HG03520 (cell line): ENCODE measurements at regions not wholly inside any gene's neighbourhood (a gene's known extent, or its start where the extent isn't known, plus 50 kb on each side); places are given as distances from the start of the nearest gene placed in this dataset.
"Not testable (repeated sequence)": the region's sequence is repeated elsewhere in the genome, so short reads cannot be mapped to it uniquely, and the experiment has no call there.

Experiments
- ATAC-seq: cut with Tn5 transposase; IDR thresholded peaks from one replicate; pipeline ENCODE4 v1.9.1; 2021; ENCODE audit warnings: mild to moderate bottlenecking, moderate library complexity; ENCODE audit not compliant: unreplicated experiment

DNA sequence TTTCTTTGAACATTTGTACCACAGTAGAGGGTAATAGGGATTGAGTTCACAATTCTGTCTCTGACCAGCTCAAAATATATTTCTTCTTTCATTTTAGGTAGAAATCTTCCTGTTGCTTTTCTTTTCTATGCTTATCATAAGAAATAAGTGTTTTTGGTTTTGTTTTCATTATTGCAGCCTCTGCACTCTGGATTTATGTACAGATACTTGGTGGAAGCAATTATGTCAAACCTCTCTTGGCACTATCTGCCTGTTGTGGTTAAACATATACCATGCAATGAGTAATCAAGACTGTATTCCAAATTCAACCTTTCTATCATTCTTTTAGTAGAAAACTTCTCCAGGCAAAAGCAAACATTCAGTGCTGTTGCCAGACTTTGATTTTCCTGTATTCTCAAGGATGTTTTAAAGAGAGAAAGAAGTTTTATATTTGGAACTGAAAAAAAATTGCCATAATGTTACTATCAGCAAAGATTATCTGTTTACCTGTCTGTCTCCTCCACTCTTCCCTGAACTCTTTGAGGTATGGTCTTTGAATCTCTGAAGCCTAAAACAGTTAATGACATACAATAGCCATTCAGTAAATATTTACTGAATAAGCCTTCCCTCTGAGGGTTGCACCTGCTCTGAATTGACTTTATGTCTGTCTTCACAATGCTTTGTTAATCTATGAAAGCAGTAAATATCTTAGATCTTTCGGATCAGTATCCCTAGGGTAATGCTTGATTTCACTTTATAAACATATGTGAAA, 612.5 kb upstream of the PRR20A start:
- no peak for ATAC-seq

DNA sequence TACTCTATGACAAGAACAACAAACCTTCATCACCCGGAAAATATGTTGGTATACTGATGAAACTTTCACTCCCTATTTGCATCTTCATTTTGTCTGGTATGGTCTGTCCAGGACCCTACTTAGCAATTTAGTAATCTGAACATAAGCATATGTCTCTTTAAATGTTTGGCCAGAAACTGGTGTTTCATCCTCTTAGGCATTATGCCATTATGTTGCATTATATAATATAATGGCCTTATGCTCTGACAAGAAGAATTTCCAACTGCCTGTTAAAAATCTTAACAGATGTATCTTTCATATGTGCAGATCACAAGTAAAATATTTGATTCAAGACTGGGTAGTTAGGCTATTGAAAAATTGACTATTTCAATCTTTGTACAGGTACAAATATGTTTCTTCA, 610.6 kb upstream of the PRR20A start:
- no peak for ATAC-seq

DNA sequence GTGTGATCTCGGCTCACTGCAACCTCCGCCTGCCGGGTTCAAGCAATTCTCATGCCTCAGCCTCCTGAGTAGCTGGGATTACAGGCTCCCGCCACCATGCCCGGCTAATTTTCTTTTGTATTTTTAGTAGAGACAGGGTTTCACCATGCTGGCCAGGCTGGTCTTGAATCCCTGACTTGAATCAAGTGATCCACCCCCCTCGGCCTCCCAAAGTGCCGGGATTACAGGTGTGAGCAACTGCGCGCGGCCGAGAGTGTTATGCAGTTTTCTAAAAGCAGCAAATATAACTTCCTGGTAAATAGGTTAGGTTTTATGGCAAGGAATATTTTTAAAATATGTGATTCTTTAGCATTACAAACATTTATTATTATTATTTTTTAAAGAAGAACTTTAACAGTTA, 592.8 kb upstream of the PRR20A start:
- ATAC-seq, result not testable (repeated sequence)

DNA sequence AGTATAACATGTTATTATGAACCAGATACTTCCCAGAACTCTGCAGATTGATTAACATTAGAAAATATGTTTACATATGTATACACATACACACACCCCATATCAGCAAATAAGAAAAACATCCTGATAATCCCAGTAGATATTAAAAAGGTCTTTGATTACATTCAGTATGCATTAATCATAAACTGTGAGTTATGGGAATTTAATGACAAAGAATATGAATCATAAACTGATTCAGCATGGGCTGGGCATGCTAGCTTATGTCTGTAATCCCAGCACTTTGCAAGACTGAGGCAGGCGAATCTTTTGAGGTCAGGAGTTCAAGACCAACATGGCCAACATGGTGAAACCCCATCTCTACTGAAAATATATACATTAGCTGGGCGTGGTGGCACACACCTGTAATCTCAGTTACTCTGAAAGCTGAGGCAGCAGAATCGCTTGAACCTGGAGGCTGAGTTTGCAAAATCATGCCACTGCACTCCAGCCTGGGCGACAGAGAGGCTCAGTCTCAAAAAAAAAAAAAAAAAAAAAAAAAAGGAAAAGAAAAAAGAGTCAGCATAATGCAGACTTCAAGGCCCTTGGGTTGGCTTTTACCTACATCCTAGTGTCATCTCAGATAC, 581.9 kb upstream of the PRR20A start:
- ATAC-seq, result no peak

DNA sequence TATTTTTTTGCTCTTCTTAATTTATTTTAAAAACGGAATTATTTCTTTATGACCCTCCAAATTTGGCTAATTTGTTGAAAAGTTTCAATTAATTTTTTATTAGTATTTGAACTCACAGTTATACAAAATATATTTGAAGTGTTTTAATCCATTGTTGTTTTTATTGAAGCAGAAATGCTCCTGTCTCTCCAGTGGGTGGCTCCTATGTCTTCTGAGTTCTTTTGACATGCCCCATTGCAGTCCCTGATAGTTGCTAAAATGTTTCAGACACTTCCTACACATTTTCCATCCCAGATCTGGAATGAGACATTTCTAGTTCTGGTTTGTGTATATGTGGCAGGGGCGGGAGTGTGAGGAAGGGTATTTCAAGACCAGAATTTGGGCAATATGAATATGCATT, 579.4 kb upstream of the PRR20A start:
- ATAC-seq, result no peak

DNA sequence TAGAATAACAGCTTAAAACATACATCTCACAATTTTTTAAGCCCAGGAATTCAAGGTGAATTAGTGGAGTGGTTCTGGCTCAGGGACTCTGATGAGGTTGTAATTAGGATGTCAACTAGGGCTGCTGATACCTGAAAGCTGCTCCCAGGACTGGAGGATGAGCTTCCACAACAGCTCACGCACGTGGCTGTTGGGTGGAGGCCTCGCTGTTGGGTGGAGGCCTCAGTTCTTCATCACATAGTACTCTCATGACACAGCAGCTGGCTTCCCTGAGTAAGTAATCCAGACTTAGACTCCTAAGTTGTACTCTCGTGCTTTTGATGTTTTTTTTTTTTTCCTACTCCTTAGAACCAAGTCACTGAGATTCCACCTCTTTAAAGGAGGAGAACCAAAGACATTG, 577.1 kb upstream of the PRR20A start:
- no peak for ATAC-seq

DNA sequence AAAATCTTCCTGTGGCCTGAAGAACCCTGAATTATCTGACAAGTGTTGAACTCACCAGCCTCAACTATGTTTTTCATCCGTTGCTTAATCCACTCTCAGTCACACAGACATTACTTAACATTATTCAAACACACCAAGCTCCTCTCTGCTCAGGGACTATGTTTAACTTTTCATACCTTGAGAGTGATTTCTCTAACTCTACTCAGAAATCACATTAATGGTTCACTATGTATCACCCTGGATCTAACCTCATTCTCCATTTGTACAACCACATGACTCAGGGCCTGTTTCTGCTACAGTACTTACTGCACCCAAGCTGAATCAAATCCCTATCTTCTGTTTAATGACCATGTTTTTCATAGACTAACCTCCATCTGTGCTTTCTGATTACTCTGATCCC, 553.7 kb upstream of the PRR20A start:
- no peak for ATAC-seq

DNA sequence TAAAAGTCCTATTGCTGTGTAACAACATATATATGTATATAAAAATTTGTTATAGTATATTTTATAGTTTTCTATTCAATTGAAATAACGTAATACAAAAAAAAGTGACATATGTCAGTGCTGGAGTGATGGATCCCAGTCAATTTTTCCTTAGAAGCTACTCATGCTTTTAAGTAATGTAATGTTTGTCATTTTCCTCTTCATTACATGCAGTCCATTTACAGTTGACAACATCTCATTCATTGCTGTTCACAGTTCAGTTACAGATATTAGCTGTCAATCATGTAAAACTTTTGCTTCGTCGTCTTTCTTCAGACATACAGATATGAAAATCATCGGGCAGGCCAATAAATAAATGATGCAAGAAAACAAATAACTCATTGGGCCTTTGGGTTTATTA, 525.1 kb upstream of the PRR20A start:
- no peak for ATAC-seq

DNA sequence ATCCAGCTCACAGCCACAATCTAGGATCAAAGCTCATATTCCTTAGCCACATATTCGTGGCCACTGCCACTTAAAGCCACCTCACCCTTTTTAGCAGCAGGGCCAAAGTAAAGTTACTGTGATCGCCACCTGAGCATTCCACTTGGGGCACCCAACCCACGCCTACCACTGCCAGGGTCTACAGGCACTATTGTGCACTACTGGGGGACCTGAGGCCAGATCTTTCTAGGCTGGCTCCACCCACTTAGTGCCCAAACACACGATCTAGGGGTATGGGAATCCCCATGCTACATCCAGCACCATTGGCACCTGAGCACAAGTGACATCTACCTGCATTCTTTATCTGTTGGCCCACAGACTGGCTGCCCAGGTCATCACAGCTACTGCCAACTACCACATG, 517.9 kb upstream of the PRR20A start:
- ATAC-seq, result no peak

DNA sequence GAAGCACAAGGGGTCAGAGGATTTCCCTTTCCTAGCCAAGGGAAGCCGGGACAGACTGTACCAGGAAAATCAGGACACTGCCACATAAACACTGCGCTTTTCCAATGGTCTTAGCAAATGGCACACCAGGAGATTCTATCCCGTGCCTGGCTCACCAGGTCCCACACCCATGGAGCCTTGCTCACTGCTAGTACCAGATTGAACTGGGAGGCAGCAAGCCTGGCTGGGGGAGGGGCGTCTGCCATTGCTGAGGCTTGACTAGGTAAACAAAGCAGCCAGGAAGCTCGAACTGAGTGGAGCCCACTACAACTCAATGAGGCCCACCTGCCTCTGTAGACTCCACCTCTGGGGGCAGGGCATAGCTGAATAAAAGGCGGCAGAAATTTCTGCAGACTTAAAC, 511.8 kb upstream of the PRR20A start:
- not testable (repeated sequence) for ATAC-seq

DNA sequence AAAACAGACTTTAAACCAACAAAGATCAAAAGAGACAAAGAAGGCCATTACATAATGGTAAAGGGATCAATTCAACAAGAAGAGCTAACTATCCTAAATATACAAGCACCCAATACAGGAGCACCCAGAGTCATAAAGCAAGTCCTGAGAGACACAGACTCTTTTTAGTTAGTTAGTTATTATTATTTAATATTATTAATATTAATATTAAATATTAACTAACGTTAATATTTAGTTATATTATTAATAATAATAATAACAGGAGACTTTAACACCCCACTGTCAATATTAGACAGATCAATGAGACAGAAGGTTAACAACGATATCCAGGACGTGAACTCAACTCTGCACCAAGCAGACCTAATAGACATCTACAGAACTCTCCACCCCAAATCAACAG, 509.7 kb upstream of the PRR20A start:
- not testable (repeated sequence) for ATAC-seq

DNA sequence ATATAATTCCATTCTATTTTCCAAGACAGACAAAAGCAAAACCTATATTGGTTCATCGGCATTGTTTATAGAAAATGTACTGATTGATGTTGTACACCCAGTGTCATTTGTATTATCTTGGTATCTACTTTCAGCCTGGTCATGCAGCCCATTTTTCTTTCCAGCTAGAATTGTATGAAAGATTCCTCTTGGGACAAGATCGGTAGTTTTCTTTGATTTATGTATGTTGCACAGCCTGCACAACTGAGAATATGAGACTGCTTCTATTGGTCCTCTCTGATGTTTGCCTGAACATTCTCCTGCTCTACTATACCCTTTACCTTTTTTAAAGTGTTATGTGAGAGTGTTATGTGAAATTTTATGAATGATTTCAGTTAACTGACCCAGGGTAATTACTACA, 487.7 kb upstream of the PRR20A start:
- no peak for ATAC-seq

DNA sequence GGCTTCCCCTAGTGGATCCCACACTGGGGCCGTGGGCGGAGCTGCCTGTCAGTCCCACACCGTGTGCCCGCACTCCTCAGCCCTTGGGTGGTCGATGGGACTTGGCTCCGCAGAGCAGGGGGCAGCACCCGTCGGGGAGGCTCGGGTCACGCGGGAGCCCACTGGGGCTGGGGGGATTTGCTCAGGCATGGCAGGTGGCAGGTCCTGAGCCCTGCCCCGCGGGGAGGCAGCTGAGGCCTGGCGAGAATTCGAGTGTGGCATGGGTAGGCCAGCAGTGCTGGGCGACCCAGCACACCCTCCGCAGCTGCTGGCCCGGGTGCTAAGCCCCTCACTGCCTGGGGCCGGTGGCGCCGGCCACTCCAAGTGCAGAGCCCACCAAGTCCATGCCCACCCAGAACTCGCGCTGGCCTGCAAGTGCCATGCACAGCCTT, 481.7 kb upstream of the PRR20A start:
- no peak for ATAC-seq

DNA sequence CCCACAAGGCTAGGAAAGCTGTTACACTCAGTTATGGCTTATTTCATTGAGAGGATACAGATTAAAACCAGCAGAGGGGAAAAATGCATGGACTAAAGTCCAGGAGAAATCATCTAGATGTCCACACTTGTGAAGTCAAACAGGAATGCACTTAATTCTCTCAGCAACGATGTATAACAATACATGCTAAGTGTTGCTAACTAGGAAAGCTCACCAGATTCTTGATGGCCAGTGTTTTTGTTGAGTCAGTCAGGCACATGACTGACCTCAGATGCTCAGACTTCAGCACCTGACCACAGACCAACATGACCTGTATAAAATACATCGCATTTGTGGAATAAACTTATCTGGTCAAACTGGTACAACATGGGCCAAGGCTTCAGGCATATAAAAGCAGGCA, 470.2 kb upstream of the PRR20A start:
- no peak for ATAC-seq

DNA sequence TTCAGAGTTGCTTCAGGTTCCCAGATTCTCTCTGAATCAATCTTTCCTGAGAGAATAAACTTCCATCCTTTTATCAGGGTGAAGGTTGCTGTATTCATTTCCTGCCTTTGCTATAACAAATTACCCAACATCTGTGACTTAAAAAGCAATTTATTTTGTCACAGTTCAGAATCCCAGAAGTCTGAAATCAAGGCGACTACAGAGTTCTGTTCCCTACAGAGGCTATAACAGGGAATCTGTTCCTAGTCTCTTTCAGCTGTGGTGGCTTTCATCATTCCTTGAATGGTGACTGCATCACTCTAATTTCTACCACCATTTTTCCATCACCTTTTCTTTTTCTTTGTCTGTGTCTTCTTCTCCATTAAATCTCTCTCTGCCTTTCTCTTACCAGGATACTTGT, 459.3 kb upstream of the PRR20A start:
- ATAC-seq, result no peak

DNA sequence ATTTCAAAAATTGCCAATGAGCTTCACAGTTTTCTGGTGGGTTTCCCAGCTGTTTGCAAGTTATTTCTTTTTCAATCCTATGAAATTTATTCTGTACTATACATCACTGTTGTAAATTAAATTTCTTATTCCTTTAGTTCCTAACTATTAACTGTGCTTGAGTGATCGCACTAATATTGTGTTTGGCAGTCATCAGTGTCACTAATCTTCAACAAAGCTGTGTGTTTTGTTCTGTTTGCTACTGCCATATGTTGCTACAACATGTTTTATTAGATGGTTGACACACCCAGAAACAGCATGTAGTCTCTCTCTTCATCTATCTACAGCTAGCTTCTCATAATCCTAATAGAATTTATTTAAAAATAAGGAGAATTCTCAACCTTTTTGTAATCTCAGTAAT, 453.6 kb upstream of the PRR20A start:
- ATAC-seq, result no peak

DNA sequence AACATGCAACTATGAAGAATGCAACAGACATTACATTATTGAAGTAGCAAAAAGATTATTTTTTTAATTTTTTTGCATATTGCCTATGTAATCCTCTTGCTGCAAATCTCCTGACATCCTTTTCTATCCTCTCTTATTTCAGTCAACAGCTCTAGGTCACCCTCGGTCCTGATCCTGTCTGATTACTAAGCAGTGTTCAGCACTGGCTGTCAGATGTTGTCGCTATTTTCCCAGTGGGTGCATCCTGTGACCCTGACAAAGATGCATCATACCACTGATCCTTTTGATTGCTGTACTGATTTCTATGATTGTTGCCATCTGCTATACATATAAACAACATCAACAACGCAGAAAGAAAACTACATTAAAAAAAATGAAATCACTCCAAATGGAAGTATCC, 443.7 kb upstream of the PRR20A start:
- ATAC-seq, result no peak

DNA sequence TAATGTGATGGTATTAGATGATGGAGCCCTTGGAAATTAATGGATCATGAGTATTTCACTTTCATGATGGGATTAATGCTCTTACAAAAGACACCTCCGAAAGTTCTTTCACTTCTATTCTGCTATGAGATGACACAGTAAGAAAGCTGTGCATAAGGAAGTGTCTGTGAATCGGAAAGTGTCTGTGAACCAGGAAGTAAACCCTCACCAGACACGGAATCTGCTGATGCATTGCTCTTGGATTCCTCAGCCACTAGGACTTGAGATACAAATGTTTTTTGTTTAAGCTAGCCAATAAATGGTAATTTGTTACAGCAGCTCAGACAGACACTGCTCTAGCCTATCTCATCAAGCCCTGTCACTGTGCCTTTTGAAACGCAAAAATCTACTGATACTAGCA, 440.4 kb upstream of the PRR20A start:
- no peak for ATAC-seq

DNA sequence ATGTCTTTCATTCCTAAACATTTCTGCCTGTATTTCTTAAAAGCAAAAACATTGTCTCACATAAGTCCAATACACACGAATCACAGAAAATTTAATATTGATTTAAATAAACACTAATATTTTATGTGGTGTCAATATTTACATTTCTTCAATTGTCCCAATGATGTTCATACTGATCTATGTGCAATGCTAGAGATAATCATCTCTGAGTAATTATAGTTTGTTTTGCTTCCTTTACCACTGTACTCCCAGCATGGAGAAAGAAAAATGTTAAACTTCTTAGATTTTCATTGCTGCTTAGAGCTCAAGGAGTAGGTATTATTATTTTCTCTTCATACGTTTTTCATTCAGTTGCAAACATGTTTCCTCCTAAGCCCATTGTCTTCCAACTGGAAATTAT, 434.2 kb upstream of the PRR20A start:
- ATAC-seq, result no peak

DNA sequence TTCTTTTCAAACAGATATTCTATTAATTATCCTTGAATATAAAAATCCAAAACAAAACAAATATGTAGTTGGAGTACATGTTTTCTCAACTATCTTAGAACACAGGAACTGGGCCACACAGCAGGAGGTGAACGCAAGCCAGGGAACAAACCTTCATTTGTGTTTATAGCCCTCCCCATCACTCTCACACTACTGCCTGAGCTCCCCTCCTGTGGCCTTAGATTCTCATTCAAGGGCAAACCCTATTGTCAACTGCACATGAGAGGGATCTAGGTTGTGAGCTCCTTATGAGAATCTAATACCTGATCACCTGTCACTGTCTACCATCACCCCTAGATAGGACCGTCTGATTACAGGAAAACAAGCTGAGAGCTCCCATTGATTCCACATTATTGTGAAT, 427.1 kb upstream of the PRR20A start:
- ATAC-seq, result no peak

DNA sequence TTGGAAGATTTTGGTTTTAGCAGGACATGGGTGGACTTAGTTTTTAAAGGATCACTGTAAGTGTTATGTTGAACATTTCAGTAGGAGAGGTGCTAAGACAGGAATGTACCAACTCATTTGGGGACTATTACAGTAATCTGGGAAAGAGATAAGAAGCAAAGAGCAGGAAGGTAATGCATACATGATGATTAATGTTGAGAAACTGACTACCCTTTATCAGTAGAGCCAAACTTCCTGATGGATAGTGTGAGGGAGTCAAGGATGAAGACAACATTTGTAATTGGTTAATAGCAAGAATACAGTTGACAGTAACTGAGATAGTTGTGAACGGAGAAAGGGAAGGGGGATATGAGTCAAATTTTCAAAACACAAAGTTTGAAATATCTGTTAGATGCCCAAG, 421.9 kb upstream of the PRR20A start:
- ATAC-seq, result no peak

DNA sequence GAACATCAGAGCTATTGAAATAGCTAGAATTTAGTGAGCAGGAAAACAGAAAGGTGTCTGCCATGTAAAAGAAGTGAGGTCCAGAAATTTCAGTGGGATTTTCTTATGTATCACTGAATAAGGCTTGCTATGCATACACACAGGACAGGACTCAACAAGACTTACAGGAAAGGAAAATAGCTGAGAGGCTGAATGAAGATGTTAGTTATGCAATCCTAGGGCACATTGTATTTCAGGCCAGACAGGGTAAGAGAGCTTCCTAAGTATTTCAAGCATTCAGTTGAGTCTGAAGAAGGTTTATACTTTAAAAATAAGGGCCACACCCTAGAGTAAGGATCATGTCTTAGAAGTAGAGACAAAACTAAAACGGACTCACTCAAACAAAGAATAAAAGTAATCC, 419.9 kb upstream of the PRR20A start:
- no peak for ATAC-seq

DNA sequence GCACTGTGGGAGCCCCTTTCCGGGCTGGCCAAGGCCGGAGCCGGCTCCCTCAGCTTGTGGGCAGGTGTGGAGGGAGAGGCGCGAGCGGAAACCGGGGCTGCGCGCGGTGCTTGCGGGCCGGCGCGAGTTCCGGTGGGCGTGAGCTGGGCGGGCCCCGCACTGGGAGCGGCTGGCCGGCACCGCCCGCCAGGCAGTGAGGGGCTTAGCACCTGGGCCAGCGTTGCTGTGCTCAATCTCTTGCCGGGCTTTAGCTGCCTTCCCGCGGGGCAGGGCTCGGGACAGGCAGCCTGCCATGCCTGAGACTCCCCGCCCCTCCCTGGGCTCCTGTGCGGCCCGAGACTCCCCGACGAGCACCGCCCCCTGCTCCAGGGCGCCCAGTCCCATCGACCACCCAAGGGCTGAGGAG, 405.2 kb upstream of the PRR20A start:
- ATAC-seq, result no peak
